ENCODE measurements at regions not wholly inside any gene's neighbourhood (a gene's known extent, or its start where the extent isn't known, plus 50 kb on each side); places are given as distances from the start of the nearest gene placed in this dataset.

- Histone ChIP-seq H3K27me3 (ENCODE audit: control insufficient read depth in 1 of 2, insufficient read depth in 2 of 2, low read length in 2 of 2) (no peaks in the 10 kb centered on the region), H3K4me3 (ENCODE audit: low read depth in 1 of 2, low read length in 2 of 2) (no peak overlapping the region), H3K9me3 (ENCODE audit: control insufficient read depth in 2 of 2, insufficient read depth in 1 of 2, low read depth in 1 of 2, low read length in 1 of 2) (no peaks in the 10 kb centered on the region), H3K4me1 (ENCODE audit: control insufficient read depth in 2 of 2, insufficient read depth in 2 of 2, low read length in 1 of 2) (no peaks in the 10 kb centered on the region), H3K36me3 (ENCODE audit: control insufficient read depth in 2 of 2, insufficient read depth in 2 of 2, low read length in 1 of 2) (no peaks in the 10 kb centered on the region), H3K27ac (ENCODE audit: low read depth in 2 of 2, low read length in 1 of 2) (no peak overlapping the region)
- 78 to 81% methylated on average over 2 of the region's 2 CpGs for WGBS, 2 donors
Observed at GRCh38 chr5:164727012-164727411, 1221.6 kb downstream of the MAT2B start.

DNA sequence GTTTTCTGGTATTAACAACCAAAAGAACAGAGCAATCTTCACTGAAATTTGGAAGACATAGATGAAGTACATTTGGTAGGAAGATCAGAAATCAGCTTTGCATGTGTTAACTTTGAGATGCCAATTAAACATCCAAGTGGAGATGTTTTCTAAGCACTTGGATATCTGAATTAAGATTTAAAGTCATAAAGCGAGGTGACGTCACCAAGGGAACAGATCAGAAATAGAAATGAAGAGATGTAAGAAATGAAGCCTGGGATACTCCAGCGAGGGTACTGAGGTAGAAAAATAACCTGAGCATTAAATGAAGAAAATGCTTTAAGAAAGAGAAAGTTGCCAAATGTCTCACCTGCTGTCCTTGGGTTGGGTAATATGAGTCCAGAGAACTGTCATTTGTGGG is 1223.3 kb downstream of the MAT2B start:
- Histone ChIP-seq H3K27ac (ENCODE audit: low read depth in 2 of 2, low read length in 1 of 2) (no peak overlapping the region), H3K4me1 (ENCODE audit: control insufficient read depth in 2 of 2, insufficient read depth in 2 of 2, low read length in 1 of 2) (no peaks in the 10 kb centered on the region), H3K36me3 (ENCODE audit: control insufficient read depth in 2 of 2, insufficient read depth in 2 of 2, low read length in 1 of 2) (no peaks in the 10 kb centered on the region), H3K27me3 (ENCODE audit: control insufficient read depth in 1 of 2, insufficient read depth in 2 of 2, low read length in 2 of 2) (no peaks in the 10 kb centered on the region), H3K4me3 (ENCODE audit: low read depth in 1 of 2, low read length in 2 of 2) (no peak overlapping the region), H3K9me3 (ENCODE audit: control insufficient read depth in 2 of 2, insufficient read depth in 1 of 2, low read depth in 1 of 2, low read length in 1 of 2) (no peaks in the 10 kb centered on the region)
- WGBS, 2 donors: 83 to 87% methylated on average over 3 of the region's 3 CpGs

GRCh38 chr5:164735334-164735733 is 1229.9 kb downstream of the MAT2B start:
- Histone ChIP-seq H3K36me3 (ENCODE audit: control insufficient read depth in 2 of 2, insufficient read depth in 2 of 2, low read length in 1 of 2) (no peaks in the 10 kb centered on the region), H3K27ac (ENCODE audit: low read depth in 2 of 2, low read length in 1 of 2) (no peak overlapping the region), H3K9me3 (ENCODE audit: control insufficient read depth in 2 of 2, insufficient read depth in 1 of 2, low read depth in 1 of 2, low read length in 1 of 2) (no peaks in the 10 kb centered on the region), H3K27me3 (ENCODE audit: control insufficient read depth in 1 of 2, insufficient read depth in 2 of 2, low read length in 2 of 2) (no peaks in the 10 kb centered on the region), H3K4me3 (ENCODE audit: low read depth in 1 of 2, low read length in 2 of 2) (no peak overlapping the region), H3K4me1 (ENCODE audit: control insufficient read depth in 2 of 2, insufficient read depth in 2 of 2, low read length in 1 of 2) (no peaks in the 10 kb centered on the region)

- Histone ChIP-seq H3K36me3 (ENCODE audit: control insufficient read depth in 2 of 2, insufficient read depth in 2 of 2, low read length in 1 of 2) (no peaks in the 10 kb centered on the region), H3K4me3 (ENCODE audit: low read depth in 1 of 2, low read length in 2 of 2) (no peak overlapping the region), H3K4me1 (ENCODE audit: control insufficient read depth in 2 of 2, insufficient read depth in 2 of 2, low read length in 1 of 2) (no peaks in the 10 kb centered on the region), H3K9me3 (ENCODE audit: control insufficient read depth in 2 of 2, insufficient read depth in 1 of 2, low read depth in 1 of 2, low read length in 1 of 2) (no peaks in the 10 kb centered on the region), H3K27ac (ENCODE audit: low read depth in 2 of 2, low read length in 1 of 2) (no peak overlapping the region), H3K27me3 (ENCODE audit: control insufficient read depth in 1 of 2, insufficient read depth in 2 of 2, low read length in 2 of 2) (no peaks in the 10 kb centered on the region)
- 86 to 87% methylated on average over 3 of the region's 3 CpGs for WGBS, 2 donors
Observed at GRCh38 chr5:164741376-164741775, 1236.0 kb downstream of the MAT2B start.

DNA sequence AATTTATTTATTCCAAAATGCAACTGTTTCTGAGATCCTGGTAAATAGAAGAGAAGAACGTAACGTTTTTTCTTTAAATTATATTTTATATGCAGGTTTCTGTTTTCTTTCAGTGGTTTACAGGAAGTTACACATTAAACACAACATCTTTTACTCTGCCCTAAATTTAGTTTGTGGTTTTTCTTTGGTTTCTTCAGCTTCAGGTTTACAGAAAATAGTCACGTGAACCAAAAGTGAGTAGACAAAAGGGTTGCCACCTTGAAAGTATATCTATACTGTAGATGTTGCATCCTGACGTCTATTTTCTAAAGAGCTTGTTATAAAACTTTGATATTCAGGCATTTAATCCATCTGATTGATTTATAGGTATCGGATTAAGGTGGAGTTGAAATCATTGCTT is 1236.6 kb downstream of the MAT2B start:
- no peaks in the 10 kb centered on the region for H3K4me1 ChIP-seq (ENCODE audit: control insufficient read depth in 2 of 2, insufficient read depth in 2 of 2, low read length in 1 of 2)
- no peaks in the 10 kb centered on the region for H3K27me3 ChIP-seq (ENCODE audit: control insufficient read depth in 1 of 2, insufficient read depth in 2 of 2, low read length in 2 of 2)
- WGBS, 2 donors: 63 to 72% methylated on average over 5 of the region's 5 CpGs

DNA sequence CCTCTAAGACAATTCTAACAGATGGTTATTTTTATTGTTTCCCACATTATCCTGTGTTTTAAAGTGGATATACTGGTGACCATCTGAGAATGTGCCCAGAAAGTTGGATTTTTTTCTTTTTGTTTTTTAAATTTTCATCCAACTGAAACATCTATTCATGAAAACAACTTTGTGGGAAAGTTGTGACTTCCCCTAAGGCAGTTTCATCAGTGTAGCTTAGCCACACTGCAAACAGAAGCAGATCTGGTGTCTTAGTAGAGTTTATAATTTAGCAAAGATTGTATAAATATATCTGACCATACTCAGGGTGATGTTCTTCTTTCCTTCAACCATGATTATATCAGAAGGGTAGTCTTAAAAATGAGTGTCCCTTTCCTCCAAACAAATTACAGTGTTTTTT is 1241.3 kb downstream of the MAT2B start:
- Histone ChIP-seq H3K27me3 (ENCODE audit: control insufficient read depth in 1 of 2, insufficient read depth in 2 of 2, low read length in 2 of 2) (no peaks in the 10 kb centered on the region), H3K4me3 (ENCODE audit: low read depth in 1 of 2, low read length in 2 of 2) (no peak overlapping the region), H3K4me1 (ENCODE audit: control insufficient read depth in 2 of 2, insufficient read depth in 2 of 2, low read length in 1 of 2) (no peaks in the 10 kb centered on the region), H3K9me3 (ENCODE audit: control insufficient read depth in 2 of 2, insufficient read depth in 1 of 2, low read depth in 1 of 2, low read length in 1 of 2) (no peaks in the 10 kb centered on the region), H3K36me3 (ENCODE audit: control insufficient read depth in 2 of 2, insufficient read depth in 2 of 2, low read length in 1 of 2) (no peaks in the 10 kb centered on the region), H3K27ac (ENCODE audit: low read depth in 2 of 2, low read length in 1 of 2) (no peak overlapping the region)

More for the DNA sequence above, 1236.6 kb downstream of the MAT2B start:
- Histone ChIP-seq H3K4me3 (ENCODE audit: low read depth in 1 of 2, low read length in 2 of 2) (no peak overlapping the region), H3K9me3 (ENCODE audit: control insufficient read depth in 2 of 2, insufficient read depth in 1 of 2, low read depth in 1 of 2, low read length in 1 of 2) (no peaks in the 10 kb centered on the region), H3K27ac (ENCODE audit: low read depth in 2 of 2, low read length in 1 of 2) (no peak overlapping the region), H3K36me3 (ENCODE audit: control insufficient read depth in 2 of 2, insufficient read depth in 2 of 2, low read length in 1 of 2) (no peaks in the 10 kb centered on the region)

GRCh38 chr5:164747371-164747770 is 1242.0 kb downstream of the MAT2B start:
- no peak overlapping the region for H3K27ac ChIP-seq (ENCODE audit: low read depth in 2 of 2, low read length in 1 of 2)

GRCh38 chr5:164748861-164749260 is 1243.4 kb downstream of the MAT2B start:
- no peaks in the 10 kb centered on the region for H3K4me1 ChIP-seq (ENCODE audit: control insufficient read depth in 2 of 2, insufficient read depth in 2 of 2, low read length in 1 of 2)
- H3K27ac ChIP-seq (ENCODE audit: low read depth in 2 of 2, low read length in 1 of 2): no peak overlapping the region
- H3K9me3 ChIP-seq (ENCODE audit: control insufficient read depth in 2 of 2, insufficient read depth in 1 of 2, low read depth in 1 of 2, low read length in 1 of 2): no peaks in the 10 kb centered on the region
- H3K4me3 ChIP-seq (ENCODE audit: low read depth in 1 of 2, low read length in 2 of 2): no peak overlapping the region
- no peaks in the 10 kb centered on the region for H3K27me3 ChIP-seq (ENCODE audit: control insufficient read depth in 1 of 2, insufficient read depth in 2 of 2, low read length in 2 of 2)
- H3K36me3 ChIP-seq (ENCODE audit: control insufficient read depth in 2 of 2, insufficient read depth in 2 of 2, low read length in 1 of 2): no peaks in the 10 kb centered on the region

More at GRCh38 chr5:164747371-164747770, 1242.0 kb downstream of the MAT2B start:
- no peaks in the 10 kb centered on the region for H3K36me3 ChIP-seq (ENCODE audit: control insufficient read depth in 2 of 2, insufficient read depth in 2 of 2, low read length in 1 of 2)
- no peak overlapping the region for H3K4me3 ChIP-seq (ENCODE audit: low read depth in 1 of 2, low read length in 2 of 2)
- no peaks in the 10 kb centered on the region for H3K9me3 ChIP-seq (ENCODE audit: control insufficient read depth in 2 of 2, insufficient read depth in 1 of 2, low read depth in 1 of 2, low read length in 1 of 2)
- no peaks in the 10 kb centered on the region for H3K4me1 ChIP-seq (ENCODE audit: control insufficient read depth in 2 of 2, insufficient read depth in 2 of 2, low read length in 1 of 2)
- no peaks in the 10 kb centered on the region for H3K27me3 ChIP-seq (ENCODE audit: control insufficient read depth in 1 of 2, insufficient read depth in 2 of 2, low read length in 2 of 2)
- 57 to 60% methylated on average over 1 of the region's 1 CpG for WGBS, 2 donors

DNA sequence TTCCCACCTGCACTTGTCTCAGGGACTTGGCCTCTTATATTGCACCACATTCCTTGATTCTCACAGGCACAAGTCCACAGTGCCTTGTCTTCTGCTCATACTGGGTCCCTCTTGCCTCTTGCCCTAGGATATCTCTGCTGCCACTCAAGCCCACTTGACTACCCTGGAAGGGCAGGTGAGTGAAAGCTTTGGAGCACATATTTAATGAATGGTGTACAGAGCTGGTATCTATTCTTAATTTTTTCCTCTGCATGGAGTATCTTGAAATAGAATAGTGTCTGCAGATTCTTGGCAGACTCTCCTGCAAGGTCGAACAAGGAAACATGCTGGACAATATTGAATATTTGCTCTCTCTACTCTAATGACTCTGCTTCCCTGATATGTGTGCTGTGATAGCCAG is 1248.0 kb downstream of the MAT2B start:
- H3K9me3 ChIP-seq (ENCODE audit: control insufficient read depth in 2 of 2, insufficient read depth in 1 of 2, low read depth in 1 of 2, low read length in 1 of 2): no peaks in the 10 kb centered on the region
- H3K36me3 ChIP-seq (ENCODE audit: control insufficient read depth in 2 of 2, insufficient read depth in 2 of 2, low read length in 1 of 2): no peaks in the 10 kb centered on the region
- WGBS, 2 donors: 47 to 56% methylated on average over 1 of the region's 1 CpG
- no peaks in the 10 kb centered on the region for H3K4me1 ChIP-seq (ENCODE audit: control insufficient read depth in 2 of 2, insufficient read depth in 2 of 2, low read length in 1 of 2)
- H3K27ac ChIP-seq (ENCODE audit: low read depth in 2 of 2, low read length in 1 of 2): no peak overlapping the region
- no peaks in the 10 kb centered on the region for H3K27me3 ChIP-seq (ENCODE audit: control insufficient read depth in 1 of 2, insufficient read depth in 2 of 2, low read length in 2 of 2)
- H3K4me3 ChIP-seq (ENCODE audit: low read depth in 1 of 2, low read length in 2 of 2): no peak overlapping the region

- H3K27ac ChIP-seq (ENCODE audit: low read depth in 2 of 2, low read length in 1 of 2): no peak overlapping the region
- H3K4me1 ChIP-seq (ENCODE audit: control insufficient read depth in 2 of 2, insufficient read depth in 2 of 2, low read length in 1 of 2): no peaks in the 10 kb centered on the region
- H3K27me3 ChIP-seq (ENCODE audit: control insufficient read depth in 1 of 2, insufficient read depth in 2 of 2, low read length in 2 of 2): no peaks in the 10 kb centered on the region
- no peaks in the 10 kb centered on the region for H3K9me3 ChIP-seq (ENCODE audit: control insufficient read depth in 2 of 2, insufficient read depth in 1 of 2, low read depth in 1 of 2, low read length in 1 of 2)
- no peak overlapping the region for H3K4me3 ChIP-seq (ENCODE audit: low read depth in 1 of 2, low read length in 2 of 2)
- 75 to 78% methylated on average over 2 of the region's 2 CpGs for WGBS, 2 donors
- H3K36me3 ChIP-seq (ENCODE audit: control insufficient read depth in 2 of 2, insufficient read depth in 2 of 2, low read length in 1 of 2): no peaks in the 10 kb centered on the region
Observed at GRCh38 chr5:164763206-164763605, 1257.8 kb downstream of the MAT2B start.
